Keratinocyte (primary cell): ENCODE measurements at regions not wholly inside any gene's neighbourhood (a gene's known extent, or its start where the extent isn't known, plus 50 kb on each side); places are given as distances from the start of the nearest gene placed in this dataset.

Experiments
- CTCF ChIP-seq, 3 experiments: IDR thresholded peaks in 1 of 3; conservative IDR thresholded peaks in 1 of 3; optimal IDR thresholded peaks in 1 of 3; 2 replicates in 2 of 3; 3 replicates in 1 of 3; pipeline versions ENCODE3 to v1.5.1; 2011; ENCODE audit warnings: low read length in 3 of 3, mild to moderate bottlenecking in 3 of 3, moderate library complexity in 2 of 3, control low read depth in 1 of 3, inconsistent platforms in 1 of 3; ENCODE audit not compliant: insufficient read depth in 2 of 3; ENCODE audit errors: extremely low read depth in 1 of 3
- EZH2 ChIP-seq: IDR thresholded peaks from one replicate; pipeline ENCODE4 v1.6.1; 2012; ENCODE audit warnings: inconsistent platforms, mild to moderate bottlenecking, low read length, moderate library complexity

GRCh38 chr9:11103525-11103924 lies 490.7 kb upstream of the PTPRD start:
- TF ChIP-seq EZH2 (no peak), CTCF (optimal IDR thresholded peaks at IDR 0.05 in 1 of 3, IDR thresholded peaks at IDR 0.05 in 1 of 3, conservative IDR thresholded peaks at IDR 0.05 in 1 of 3; ENCODE audit: extremely low read depth in 1 of 3, insufficient read depth in 2 of 3, low read length in 3 of 3) (no peak)
